Nephron (organoid): ENCODE measurements at regions not wholly inside any gene's neighbourhood (a gene's known extent, or its start where the extent isn't known, plus 50 kb on each side); places are given as distances from the start of the nearest gene placed in this dataset.

ENCODE experiments used
- H3K27ac Mint-ChIP-seq, 3 experiments: 2 replicates each; pipeline ENCODE4 v1.8.0; 2020; ENCODE audit warnings: mixed read lengths in 3 of 3, mild to moderate bottlenecking in 2 of 3, moderate library complexity in 1 of 3
- H3K27me3 Mint-ChIP-seq: 2 replicates; pipeline ENCODE4 v1.8.0; 2021; ENCODE audit warnings: low read depth, mild to moderate bottlenecking, moderate library complexity, mixed read lengths
- H3K36me3 Mint-ChIP-seq: 2 replicates; pipeline ENCODE4 v1.8.0; 2020; ENCODE audit warnings: low read depth, mixed read lengths
- H3K4me1 Mint-ChIP-seq: 2 replicates; pipeline ENCODE4 v1.8.0; 2020; ENCODE audit warnings: mixed read lengths
- H3K4me3 Mint-ChIP-seq, 3 experiments: 2 replicates each; pipeline ENCODE4 v1.8.0; 2020; ENCODE audit warnings: mild to moderate bottlenecking in 3 of 3, mixed read lengths in 3 of 3, moderate library complexity in 2 of 3
- H3K9me3 Mint-ChIP-seq: 2 replicates; pipeline ENCODE4 v1.8.0; 2020; ENCODE audit warnings: mixed read lengths
- CTCF ChIP-seq, 3 experiments: fragments of 200-600 bp; sonication (generic); IDR thresholded peaks; one replicate each; pipeline ENCODE4 v1.5.0; 2021; ENCODE audit warnings: antibody characterized with exemption in 3 of 3; ENCODE audit not compliant: unreplicated experiment in 3 of 3

GRCh38 chr12:97203408-97203807, 259.2 kb upstream of the RMST start:
- TF ChIP-seq CTCF (IDR thresholded peaks at IDR 0.05; ENCODE audit: unreplicated experiment in 3 of 3): no peak
- H3K27ac Mint-ChIP-seq: no peak overlapping the region
- H3K4me1 Mint-ChIP-seq: peaks cover 4% of the 10 kb centered on the region
- H3K27me3 Mint-ChIP-seq: no peaks in the 10 kb centered on the region
- peaks cover 41% of the 10 kb centered on the region for H3K9me3 Mint-ChIP-seq
- H3K4me3 Mint-ChIP-seq: no peak overlapping the region
- no peaks in the 10 kb centered on the region for H3K36me3 Mint-ChIP-seq

- H3K27ac Mint-ChIP-seq: no peak overlapping the region
- TF ChIP-seq CTCF (IDR thresholded peaks at IDR 0.05; ENCODE audit: unreplicated experiment in 3 of 3): no peak
- peaks cover 27% of the 10 kb centered on the region for H3K9me3 Mint-ChIP-seq
- no peaks in the 10 kb centered on the region for H3K27me3 Mint-ChIP-seq
- H3K4me3 Mint-ChIP-seq: no peak overlapping the region
- no peaks in the 10 kb centered on the region for H3K4me1 Mint-ChIP-seq
- no peaks in the 10 kb centered on the region for H3K36me3 Mint-ChIP-seq
Measured at GRCh38 chr12:97209997-97210396, 252.6 kb upstream of the RMST start.

- Mint-ChIP-seq H3K9me3 (peaks cover 16% of the 10 kb centered on the region), H3K4me3 (no peak overlapping the region), H3K27me3 (no peaks in the 10 kb centered on the region), H3K36me3 (no peaks in the 10 kb centered on the region), H3K27ac (no peak overlapping the region), H3K4me1 (no peaks in the 10 kb centered on the region)
- no peak for TF ChIP-seq CTCF (IDR thresholded peaks at IDR 0.05; ENCODE audit: unreplicated experiment in 3 of 3)
Measured at GRCh38 chr12:97211416-97211930, 251.1 kb upstream of the RMST start.

- H3K27me3 Mint-ChIP-seq: no peaks in the 10 kb centered on the region
- no peaks in the 10 kb centered on the region for H3K4me1 Mint-ChIP-seq
Measured at GRCh38 chr12:97216848-97217247, 245.8 kb upstream of the RMST start.

GRCh38 chr12:97222391-97222790, 240.2 kb upstream of the RMST start:
- Mint-ChIP-seq H3K4me3 (no peak overlapping the region), H3K27me3 (no peaks in the 10 kb centered on the region), H3K9me3 (peaks cover 3% of the 10 kb centered on the region), H3K27ac (no peak overlapping the region), H3K4me1 (no peaks in the 10 kb centered on the region), H3K36me3 (no peaks in the 10 kb centered on the region)
- TF ChIP-seq CTCF (IDR thresholded peaks at IDR 0.05; ENCODE audit: unreplicated experiment in 3 of 3): no peak

More at GRCh38 chr12:97216848-97217247, 245.8 kb upstream of the RMST start:
- Mint-ChIP-seq H3K36me3 (no peaks in the 10 kb centered on the region), H3K9me3 (no peaks in the 10 kb centered on the region), H3K27ac (no peak overlapping the region), H3K4me3 (no peak overlapping the region)
- no peak for TF ChIP-seq CTCF (IDR thresholded peaks at IDR 0.05; ENCODE audit: unreplicated experiment in 3 of 3)

- H3K4me1 Mint-ChIP-seq: no peaks in the 10 kb centered on the region
- H3K9me3 Mint-ChIP-seq: peaks cover 5% of the 10 kb centered on the region
- H3K27me3 Mint-ChIP-seq: no peaks in the 10 kb centered on the region
- H3K27ac Mint-ChIP-seq: no peak overlapping the region
- TF ChIP-seq CTCF (IDR thresholded peaks at IDR 0.05; ENCODE audit: unreplicated experiment in 3 of 3): no peak
- H3K36me3 Mint-ChIP-seq: no peaks in the 10 kb centered on the region
- no peak overlapping the region for H3K4me3 Mint-ChIP-seq
Measured at GRCh38 chr12:97223419-97223818, 239.2 kb upstream of the RMST start.
